HG03520 (cell line): ENCODE measurements at regions not wholly inside any gene's neighbourhood (a gene's known extent, or its start where the extent isn't known, plus 50 kb on each side); places are given as distances from the start of the nearest gene placed in this dataset.

Experiments
- ATAC-seq: cut with Tn5 transposase; IDR thresholded peaks from one replicate; pipeline ENCODE4 v1.9.1; 2021; ENCODE audit warnings: mild to moderate bottlenecking, moderate library complexity; ENCODE audit not compliant: unreplicated experiment

- no peak for ATAC-seq
Measured at GRCh38 chr12:92615086-92615485, 87.7 kb upstream of the PLEKHG7 start.

GRCh38 chr12:92614502-92614901 lies 88.3 kb upstream of the PLEKHG7 start:
- ATAC-seq, result no peak

GRCh38 chr12:92614001-92614400 lies 88.8 kb upstream of the PLEKHG7 start:
- ATAC-seq, result no peak

GRCh38 chr12:92612611-92613010 lies 90.2 kb upstream of the PLEKHG7 start:
- ATAC-seq, result no peak

- ATAC-seq, result no peak
Measured at GRCh38 chr12:92608151-92609091, 94.4 kb upstream of the PLEKHG7 start.

GRCh38 chr12:92606956-92607355 lies 95.8 kb upstream of the PLEKHG7 start:
- ATAC-seq, result no peak

- ATAC-seq, result no peak
Measured at GRCh38 chr12:92605621-92606170, 97.1 kb upstream of the PLEKHG7 start.

GRCh38 chr12:92604786-92605185 lies 98.0 kb upstream of the PLEKHG7 start:
- ATAC-seq, result no peak

GRCh38 chr12:92603741-92604432 lies 98.9 kb upstream of the PLEKHG7 start:
- ATAC-seq, result no peak

GRCh38 chr12:92602930-92603623 lies 99.7 kb upstream of the PLEKHG7 start:
- no peak for ATAC-seq

- ATAC-seq, result no peak
Measured at GRCh38 chr12:92602476-92602875, 100.3 kb upstream of the PLEKHG7 start.

GRCh38 chr12:92601680-92602079 lies 101.1 kb upstream of the PLEKHG7 start:
- no peak for ATAC-seq

- ATAC-seq, result no peak
Measured at GRCh38 chr12:92601176-92601575, 101.6 kb upstream of the PLEKHG7 start.

- no peak for ATAC-seq
Measured at GRCh38 chr12:92600052-92600451, 102.7 kb upstream of the PLEKHG7 start.

GRCh38 chr12:92597997-92598396 lies 104.8 kb upstream of the PLEKHG7 start:
- no peak for ATAC-seq

GRCh38 chr12:92597118-92597517 lies 105.7 kb upstream of the PLEKHG7 start:
- ATAC-seq, result no peak

GRCh38 chr12:92596383-92596782 lies 106.4 kb upstream of the PLEKHG7 start:
- ATAC-seq, result no peak

GRCh38 chr12:92595663-92596062 lies 107.1 kb upstream of the PLEKHG7 start:
- no peak for ATAC-seq

- ATAC-seq, result peak; percentile 100
Measured at GRCh38 chr12:92593734-92594402, 108.9 kb upstream of the PLEKHG7 start.

GRCh38 chr12:92585115-92585727 lies 117.6 kb upstream of the PLEKHG7 start:
- ATAC-seq, result no peak
